ENCODE measurements at regions not wholly inside any gene's neighbourhood (a gene's known extent, or its start where the extent isn't known, plus 50 kb on each side); places are given as distances from the start of the nearest gene placed in this dataset.

- in situ Hi-C loops (cut with HindIII; ENCODE audit: low sequenced_read_pairs) = no loop called here
- H3K4me3 ChIP-seq (ENCODE audit: low read depth, low read length) = no peak overlapping the region
- no peak for DNase-seq (ENCODE audit: low read depth, low spot score)
- no peak for TF ChIP-seq CTCF (IDR thresholded peaks at IDR 0.05; ENCODE audit: low read depth, low read length)
These were observed 52.5 kb upstream of the C11orf58 start for GRCh38 chr11:16685914-16686313.

- no peak for DNase-seq (ENCODE audit: low read depth, low spot score)
- no peak overlapping the region for H3K4me3 ChIP-seq (ENCODE audit: low read depth, low read length)
- no peak for TF ChIP-seq CTCF (IDR thresholded peaks at IDR 0.05; ENCODE audit: low read depth, low read length)
- in situ Hi-C loops (cut with HindIII; ENCODE audit: low sequenced_read_pairs) = no loop called here
These were observed 59.9 kb upstream of the C11orf58 start for GRCh38 chr11:16678466-16679116.

GRCh38 chr11:16669799-16670415 is 68.5 kb upstream of the C11orf58 start:
- DNase-seq (ENCODE audit: low read depth, low spot score) = peak; percentile 79
- no peak for TF ChIP-seq CTCF (IDR thresholded peaks at IDR 0.05; ENCODE audit: low read depth, low read length)
- in situ Hi-C loops (cut with HindIII; ENCODE audit: low sequenced_read_pairs) = no loop called here
- no peak overlapping the region for H3K4me3 ChIP-seq (ENCODE audit: low read depth, low read length)

- peak; percentile 64 for TF ChIP-seq CTCF (IDR thresholded peaks at IDR 0.05; ENCODE audit: low read depth, low read length)
- H3K4me3 ChIP-seq (ENCODE audit: low read depth, low read length) = no peak overlapping the region
- peak; percentile 23 for DNase-seq (ENCODE audit: low read depth, low spot score)
- in situ Hi-C loops (cut with HindIII; ENCODE audit: low sequenced_read_pairs) = no loop called here
These were observed 105.9 kb upstream of the C11orf58 start for GRCh38 chr11:16632295-16633200.

- TF ChIP-seq CTCF (IDR thresholded peaks at IDR 0.05; ENCODE audit: low read depth, low read length) = no peak
- in situ Hi-C loops (cut with HindIII; ENCODE audit: low sequenced_read_pairs) = no loop called here
- no peak for DNase-seq (ENCODE audit: low read depth, low spot score)
- no peak overlapping the region for H3K4me3 ChIP-seq (ENCODE audit: low read depth, low read length)
These were observed 107.8 kb upstream of the C11orf58 start for GRCh38 chr11:16630651-16631050.

GRCh38 chr11:16618431-16618830 is 120.0 kb upstream of the C11orf58 start:
- no peak for DNase-seq (ENCODE audit: low read depth, low spot score)
- in situ Hi-C loops (cut with HindIII; ENCODE audit: low sequenced_read_pairs) = no loop called here
- H3K4me3 ChIP-seq (ENCODE audit: low read depth, low read length) = no peak overlapping the region
- TF ChIP-seq CTCF (IDR thresholded peaks at IDR 0.05; ENCODE audit: low read depth, low read length) = no peak
